ENCODE measurements at regions not wholly inside any gene's neighbourhood (a gene's known extent, or its start where the extent isn't known, plus 50 kb on each side); places are given as distances from the start of the nearest gene placed in this dataset.

DNA sequence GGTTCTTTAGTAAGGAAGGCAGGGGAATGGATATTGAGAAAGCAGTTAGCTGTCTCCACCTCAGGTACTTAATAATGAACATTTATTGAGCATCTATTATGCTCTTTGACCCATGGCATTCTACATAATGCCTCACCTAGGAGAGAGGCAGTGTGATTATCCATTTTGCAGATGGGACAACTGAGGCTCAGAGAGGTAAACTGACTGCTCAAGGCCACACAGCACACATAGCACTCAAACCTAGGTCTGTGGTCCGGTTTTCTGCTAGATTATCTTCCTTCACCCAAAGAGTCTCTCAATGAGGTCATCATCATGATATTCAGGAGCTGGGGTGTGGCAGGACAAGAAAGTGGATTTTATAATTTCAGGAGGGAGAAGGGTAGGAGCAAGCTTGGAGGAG lies 199.1 kb upstream of the LHX5 start:
- Histone ChIP-seq H3K36me3 (ENCODE audit: control insufficient read depth, insufficient read depth, low read length) (no peaks in the 10 kb centered on the region), H3K9ac (ENCODE audit: extremely low read depth, low read length, poor library complexity, severe bottlenecking) (no peak overlapping the region), H3K27ac (ENCODE audit: low read depth, low read length) (no peak overlapping the region), H3K4me3 (ENCODE audit: low read length) (no peak overlapping the region), H3K4me1 (ENCODE audit: control insufficient read depth, insufficient read depth, low read length) (peaks cover 3% of the 10 kb centered on the region), H3K9me3 (ENCODE audit: control insufficient read depth, low read length) (no peaks in the 10 kb centered on the region), H3K27me3 (ENCODE audit: control insufficient read depth, insufficient read depth, low read length, poor library complexity, severe bottlenecking) (no peaks in the 10 kb centered on the region)
- Mint-ChIP-seq H3K27ac (no peak overlapping the region), H3K27me3 (ENCODE audit: insufficient read depth) (peaks cover 13% of the 10 kb centered on the region), H3K36me3 (ENCODE audit: low read depth) (no peaks in the 10 kb centered on the region), H3K4me3 (no peak overlapping the region), H3K9me3 (no peaks in the 10 kb centered on the region), H3K4me1 (peaks cover 8% of the 10 kb centered on the region)
- TF ChIP-seq, protein P1, sequence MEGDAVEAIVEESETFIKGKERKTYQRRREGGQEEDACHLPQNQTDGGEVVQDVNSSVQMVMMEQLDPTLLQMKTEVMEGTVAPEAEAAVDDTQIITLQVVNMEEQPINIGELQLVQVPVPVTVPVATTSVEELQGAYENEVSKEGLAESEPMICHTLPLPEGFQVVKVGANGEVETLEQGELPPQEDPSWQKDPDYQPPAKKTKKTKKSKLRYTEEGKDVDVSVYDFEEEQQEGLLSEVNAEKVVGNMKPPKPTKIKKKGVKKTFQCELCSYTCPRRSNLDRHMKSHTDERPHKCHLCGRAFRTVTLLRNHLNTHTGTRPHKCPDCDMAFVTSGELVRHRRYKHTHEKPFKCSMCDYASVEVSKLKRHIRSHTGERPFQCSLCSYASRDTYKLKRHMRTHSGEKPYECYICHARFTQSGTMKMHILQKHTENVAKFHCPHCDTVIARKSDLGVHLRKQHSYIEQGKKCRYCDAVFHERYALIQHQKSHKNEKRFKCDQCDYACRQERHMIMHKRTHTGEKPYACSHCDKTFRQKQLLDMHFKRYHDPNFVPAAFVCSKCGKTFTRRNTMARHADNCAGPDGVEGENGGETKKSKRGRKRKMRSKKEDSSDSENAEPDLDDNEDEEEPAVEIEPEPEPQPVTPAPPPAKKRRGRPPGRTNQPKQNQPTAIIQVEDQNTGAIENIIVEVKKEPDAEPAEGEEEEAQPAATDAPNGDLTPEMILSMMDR (conservative IDR thresholded peaks at IDR 0.05): no peak
- no peak for DNase-seq
- 100% methylated on average over 1 of the region's 1 CpG for WGBS, 2 experiments (ENCODE audit: insufficient coverage in 1 of 2, insufficient read length in 1 of 2)

DNA sequence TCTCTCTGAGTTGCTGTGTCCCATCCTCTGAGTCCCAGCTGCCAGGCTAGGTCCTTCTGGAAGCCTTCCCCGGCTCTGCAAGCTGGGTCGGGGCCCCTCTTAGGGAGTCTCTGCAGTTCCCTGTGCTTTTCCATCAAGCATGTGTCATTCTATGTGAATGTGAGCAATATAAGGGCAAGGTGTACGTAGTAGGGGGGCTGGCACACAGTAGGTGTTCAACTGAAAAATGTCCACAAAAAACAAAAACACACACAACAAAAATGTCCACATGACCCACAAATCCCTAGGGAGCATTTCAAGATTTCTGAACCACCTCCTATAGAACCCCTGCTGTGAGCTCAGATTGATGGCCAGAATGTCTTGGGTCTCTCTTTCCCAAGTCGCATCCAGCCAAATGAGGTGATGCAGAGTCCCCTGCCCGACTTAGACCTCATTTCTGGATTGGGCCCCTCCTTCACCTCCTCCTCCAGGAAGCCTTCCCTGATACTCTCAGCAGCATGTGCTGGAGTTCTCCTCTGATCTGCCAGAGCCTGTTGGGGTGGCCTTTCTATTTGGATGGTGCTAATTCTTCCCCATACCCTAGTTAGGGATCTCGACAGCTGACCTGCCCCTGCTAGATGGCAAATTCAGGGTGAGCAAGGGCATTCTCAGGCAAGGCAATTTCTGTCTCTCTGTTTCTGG lies 196.1 kb upstream of the LHX5 start:
- H3K4me3 Mint-ChIP-seq: no peak overlapping the region
- no peak overlapping the region for H3K27ac Mint-ChIP-seq
- no peaks in the 10 kb centered on the region for H3K9me3 Mint-ChIP-seq
- no peak overlapping the region for H3K27ac ChIP-seq (ENCODE audit: low read depth, low read length)
- peaks cover 5% of the 10 kb centered on the region for H3K27me3 Mint-ChIP-seq (ENCODE audit: insufficient read depth)
- no peaks in the 10 kb centered on the region for H3K36me3 ChIP-seq (ENCODE audit: control insufficient read depth, insufficient read depth, low read length)
- H3K27me3 ChIP-seq (ENCODE audit: control insufficient read depth, insufficient read depth, low read length, poor library complexity, severe bottlenecking): no peaks in the 10 kb centered on the region
- H3K4me1 ChIP-seq (ENCODE audit: control insufficient read depth, insufficient read depth, low read length): peaks cover 4% of the 10 kb centered on the region
- no peaks in the 10 kb centered on the region for H3K36me3 Mint-ChIP-seq (ENCODE audit: low read depth)
- peaks cover 14% of the 10 kb centered on the region for H3K4me1 Mint-ChIP-seq
- 79 to 90% methylated on average over 2 to 6 of the region's 6 CpGs for whole genome bisulfite sequencing, 2 experiments (ENCODE audit: insufficient coverage in 1 of 2, insufficient read length in 1 of 2)
- H3K9me3 ChIP-seq (ENCODE audit: control insufficient read depth, low read length): no peaks in the 10 kb centered on the region
- TF ChIP-seq, protein P1 (conservative IDR thresholded peaks at IDR 0.05): no peak
- H3K4me3 ChIP-seq (ENCODE audit: low read length): no peak overlapping the region
- DNase-seq: no peak
- no peak overlapping the region for H3K9ac ChIP-seq (ENCODE audit: extremely low read depth, low read length, poor library complexity, severe bottlenecking)

DNA sequence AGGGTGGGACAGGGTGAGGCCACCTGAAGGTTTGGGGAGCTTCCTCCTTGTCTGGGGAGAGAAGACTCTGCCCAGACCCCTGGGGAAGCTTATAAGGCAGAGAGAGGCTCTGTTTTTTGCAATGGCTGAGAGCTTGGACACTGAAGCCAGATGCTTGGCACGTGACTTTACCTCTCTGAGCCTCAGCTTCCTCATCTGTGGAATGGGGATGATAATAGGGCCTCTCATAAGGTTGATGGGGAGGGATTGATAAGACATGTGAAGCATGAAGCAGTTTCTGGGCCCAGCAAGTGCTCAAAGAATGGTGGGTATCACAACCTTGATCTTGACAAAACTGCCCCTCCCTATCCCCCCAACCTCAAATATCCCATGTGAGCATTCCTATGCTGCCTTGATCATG lies 195.4 kb upstream of the LHX5 start:
- Histone ChIP-seq H3K9ac (ENCODE audit: extremely low read depth, low read length, poor library complexity, severe bottlenecking) (no peak overlapping the region), H3K4me1 (ENCODE audit: control insufficient read depth, insufficient read depth, low read length) (peaks cover 4% of the 10 kb centered on the region), H3K36me3 (ENCODE audit: control insufficient read depth, insufficient read depth, low read length) (no peaks in the 10 kb centered on the region), H3K4me3 (ENCODE audit: low read length) (no peak overlapping the region), H3K9me3 (ENCODE audit: control insufficient read depth, low read length) (no peaks in the 10 kb centered on the region), H3K27me3 (ENCODE audit: control insufficient read depth, insufficient read depth, low read length, poor library complexity, severe bottlenecking) (no peaks in the 10 kb centered on the region), H3K27ac (ENCODE audit: low read depth, low read length) (no peak overlapping the region)
- DNase-seq: no peak
- H3K4me3 Mint-ChIP-seq: no peak overlapping the region
- no peaks in the 10 kb centered on the region for H3K9me3 Mint-ChIP-seq
- WGBS, 2 experiments (ENCODE audit: insufficient coverage in 1 of 2, insufficient read length in 1 of 2): 87 to 100% methylated on average over 1 of the region's 1 CpG
- no peak overlapping the region for H3K27ac Mint-ChIP-seq
- TF ChIP-seq, protein P1 (conservative IDR thresholded peaks at IDR 0.05): no peak
- no peaks in the 10 kb centered on the region for H3K36me3 Mint-ChIP-seq (ENCODE audit: low read depth)
- H3K27me3 Mint-ChIP-seq (ENCODE audit: insufficient read depth): peaks cover 5% of the 10 kb centered on the region
- peaks cover 14% of the 10 kb centered on the region for H3K4me1 Mint-ChIP-seq
